Stimulated activated CD8-positive, alpha-beta memory T cell treated with anti-CD3 and anti-CD28 coated beads, Interleukin-2, amount 100 ng/mL, for 1 hour (primary cell): ENCODE measurements at regions not wholly inside any gene's neighbourhood (a gene's known extent, or its start where the extent isn't known, plus 50 kb on each side); places are given as distances from the start of the nearest gene placed in this dataset.

Source experiments
- DNase-seq, 2 donors: peaks; one replicate each; pipeline ENCODE4 v3.0.0-alpha.2; 2020; ENCODE audit warnings: low read depth in 2 of 2

DNA sequence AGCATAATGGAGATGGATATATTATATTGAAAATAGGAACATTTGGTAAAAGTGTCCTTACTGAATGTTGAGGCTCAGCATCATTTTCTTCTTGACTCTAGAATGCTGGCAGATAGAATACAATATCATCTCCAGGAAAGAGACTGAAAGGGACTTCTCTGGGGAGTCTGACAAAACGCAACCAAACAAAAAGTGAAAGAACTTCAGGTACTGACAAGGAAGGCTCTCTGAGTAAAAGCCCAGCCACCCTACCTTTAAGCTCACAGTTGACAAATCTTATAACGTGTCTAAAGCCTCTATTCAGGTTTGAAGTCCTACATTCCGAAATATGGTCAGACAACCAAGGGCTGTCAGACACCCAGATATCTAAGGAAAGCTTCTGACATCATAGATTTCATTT lies 590.8 kb downstream of the SOX6 start:
- no peak for DNase-seq

DNA sequence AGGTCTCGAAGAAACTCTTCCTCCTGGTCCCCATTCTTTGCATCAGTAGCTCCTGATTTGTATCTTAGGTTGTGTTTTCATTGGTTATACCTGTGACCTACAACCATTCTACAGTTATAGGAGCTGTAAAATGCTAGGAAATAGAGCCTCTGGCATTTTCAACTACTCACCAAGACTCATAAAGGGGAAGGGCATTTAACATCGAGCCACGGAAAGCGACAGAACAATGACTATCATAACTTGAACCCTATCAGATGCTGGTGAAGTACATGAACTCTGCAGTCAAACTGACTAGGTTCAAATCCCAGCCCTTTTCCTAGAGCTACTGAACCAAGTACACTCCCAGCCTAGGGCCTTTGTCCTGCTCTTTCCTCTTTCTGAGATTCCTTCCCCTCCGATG lies 588.0 kb downstream of the SOX6 start:
- DNase-seq = no peak

GRCh38 chr11:15769203-15769602 lies 587.1 kb downstream of the SOX6 start:
- no peak for DNase-seq

GRCh38 chr11:15770798-15771414 lies 585.4 kb downstream of the SOX6 start:
- no peak for DNase-seq

DNA sequence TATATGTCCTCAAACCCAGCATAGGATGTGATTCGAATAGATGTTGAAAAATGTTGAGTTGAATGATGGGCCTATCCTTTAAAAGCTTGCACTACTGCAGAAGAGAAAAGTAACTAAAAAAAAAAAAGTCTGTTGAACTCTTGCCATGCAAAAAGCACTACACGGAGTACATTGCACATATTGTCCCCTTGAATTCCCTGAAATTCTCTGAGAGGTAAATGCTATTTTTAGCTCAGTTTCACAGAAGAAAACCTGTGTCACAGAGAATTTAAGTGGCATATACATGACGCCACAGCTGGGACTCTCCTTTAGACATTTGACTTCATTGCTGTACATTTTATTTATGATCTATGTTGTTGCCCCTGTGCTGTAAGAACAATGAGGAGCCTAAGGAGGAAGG lies 583.8 kb downstream of the SOX6 start:
- no peak for DNase-seq

DNA sequence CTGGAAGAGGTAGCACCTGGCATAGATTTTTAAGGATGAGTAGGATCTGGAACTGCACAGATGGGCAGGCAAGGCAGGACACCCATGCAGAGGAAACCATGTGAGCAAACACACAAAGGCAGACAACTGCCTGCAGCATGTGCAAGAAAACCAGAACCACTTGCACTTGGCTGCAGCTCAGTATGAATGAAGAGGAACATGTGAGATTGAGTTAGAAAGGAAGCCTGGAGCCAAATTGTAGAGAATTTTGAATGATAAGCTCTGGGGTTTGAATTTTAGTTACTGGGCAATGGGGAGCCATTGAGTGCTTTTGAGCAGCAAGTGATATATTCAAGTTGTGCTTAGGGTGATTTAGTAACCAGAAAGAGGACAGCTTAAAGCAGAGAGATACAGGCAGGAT lies 583.4 kb downstream of the SOX6 start:
- no peak for DNase-seq

DNA sequence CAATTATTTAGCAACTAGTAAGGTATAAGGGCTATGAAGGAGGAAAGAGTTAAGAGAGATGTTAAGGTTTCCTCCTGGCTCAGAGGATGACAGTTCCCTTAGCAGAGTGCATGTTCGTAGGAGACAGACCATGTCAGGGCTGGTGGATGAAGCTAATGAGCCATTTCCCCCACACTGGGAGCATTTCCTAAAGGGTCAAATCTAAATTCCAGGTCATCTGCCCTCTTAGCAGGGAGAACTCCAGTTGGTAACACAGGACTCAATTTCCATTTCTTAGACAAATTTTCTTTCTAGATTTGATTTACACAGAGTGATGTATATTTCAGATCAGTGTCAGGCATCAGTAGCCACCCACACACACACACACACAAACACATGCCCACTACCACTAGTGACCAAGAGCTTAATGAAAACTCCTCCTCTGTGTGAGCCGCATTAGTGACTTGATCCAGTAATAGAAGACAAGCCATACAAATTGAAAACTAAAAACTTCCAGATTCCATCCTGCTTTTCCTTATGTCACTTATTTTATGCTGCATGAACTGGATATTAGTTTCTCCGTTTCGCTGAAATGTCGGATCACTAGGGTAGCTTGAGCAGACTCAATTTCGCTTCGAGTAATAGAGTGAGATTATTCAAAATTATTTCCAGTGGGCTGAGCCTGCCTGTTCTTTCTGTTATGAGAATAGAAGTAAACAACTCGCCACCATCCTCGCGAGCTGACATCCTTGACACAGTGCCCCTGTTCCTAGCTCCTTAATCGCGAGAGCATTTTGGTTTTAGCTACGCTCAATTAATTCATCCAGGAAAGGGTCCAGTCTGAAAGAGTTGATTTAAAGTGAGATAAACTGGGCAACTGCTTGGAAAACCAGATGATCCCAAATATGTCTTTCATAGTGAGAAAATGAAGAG lies 582.6 kb downstream of the SOX6 start:
- DNase-seq = no peak

- no peak for DNase-seq
Measured at GRCh38 chr11:15774388-15774939, 581.9 kb downstream of the SOX6 start.

GRCh38 chr11:15775015-15775541 lies 581.3 kb downstream of the SOX6 start:
- DNase-seq = no peak

- DNase-seq = no peak
Measured at GRCh38 chr11:15775797-15776196, 580.5 kb downstream of the SOX6 start.

DNA sequence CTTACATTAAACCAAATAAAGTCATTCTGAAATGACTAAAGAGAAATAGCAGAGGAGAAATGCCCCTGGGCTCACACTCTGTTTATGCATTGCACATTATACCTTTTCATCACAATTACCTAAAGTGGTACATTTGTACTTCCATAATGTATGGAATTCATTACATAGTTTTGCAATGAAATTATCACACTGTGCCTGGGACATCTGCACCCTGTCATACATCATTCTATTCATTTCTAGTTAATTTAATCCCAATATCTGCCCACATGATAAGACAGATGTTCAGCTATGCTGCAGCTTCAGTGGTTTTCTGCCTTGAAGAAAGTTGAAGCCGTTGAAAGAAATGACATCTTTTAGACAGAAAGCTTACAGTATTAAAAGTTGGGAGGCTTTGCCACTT lies 580.0 kb downstream of the SOX6 start:
- DNase-seq = no peak

DNA sequence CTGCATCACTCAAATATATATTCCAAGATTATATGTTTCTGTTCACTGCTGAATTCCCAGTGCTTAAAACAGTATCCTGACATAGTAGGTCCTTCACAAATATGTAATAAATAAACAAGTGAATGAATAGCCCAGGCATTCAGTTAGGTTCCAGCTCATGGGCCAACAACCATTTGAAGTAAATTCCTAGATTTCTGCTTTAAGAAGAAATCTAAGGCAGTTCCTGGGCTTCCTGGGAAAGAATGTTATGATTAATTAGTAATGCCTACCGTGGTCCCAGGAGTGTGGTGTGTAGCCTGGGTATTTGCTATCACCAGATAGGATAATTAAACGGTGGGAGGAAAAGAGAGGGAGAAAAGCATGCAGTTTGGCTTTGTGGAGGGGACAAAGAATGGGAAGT lies 576.8 kb downstream of the SOX6 start:
- no peak for DNase-seq

GRCh38 chr11:15780382-15780781 lies 576.0 kb downstream of the SOX6 start:
- no peak for DNase-seq

DNA sequence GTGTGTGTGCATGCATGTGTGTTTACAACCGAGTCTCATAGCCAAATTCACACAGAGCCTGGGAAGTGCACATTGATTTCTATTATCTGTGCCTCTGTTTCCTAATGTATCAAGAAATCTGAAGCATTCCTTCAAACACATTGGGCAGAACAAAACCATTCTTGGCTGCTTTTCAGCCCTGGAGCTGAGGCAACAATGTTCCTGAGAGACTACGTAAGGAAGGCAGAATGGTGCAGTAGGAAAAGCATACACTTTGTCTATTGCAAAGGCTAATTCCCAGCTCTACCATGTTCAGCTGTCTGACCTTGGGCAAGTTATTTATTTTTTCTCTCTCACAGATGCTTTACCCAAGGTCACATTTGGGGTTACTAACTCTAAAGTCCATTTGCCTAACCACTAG lies 575.5 kb downstream of the SOX6 start:
- DNase-seq = no peak

GRCh38 chr11:15783619-15784018 lies 572.7 kb downstream of the SOX6 start:
- DNase-seq = no peak

- no peak for DNase-seq
Measured at GRCh38 chr11:15793043-15793996, 563.0 kb downstream of the SOX6 start.

DNA sequence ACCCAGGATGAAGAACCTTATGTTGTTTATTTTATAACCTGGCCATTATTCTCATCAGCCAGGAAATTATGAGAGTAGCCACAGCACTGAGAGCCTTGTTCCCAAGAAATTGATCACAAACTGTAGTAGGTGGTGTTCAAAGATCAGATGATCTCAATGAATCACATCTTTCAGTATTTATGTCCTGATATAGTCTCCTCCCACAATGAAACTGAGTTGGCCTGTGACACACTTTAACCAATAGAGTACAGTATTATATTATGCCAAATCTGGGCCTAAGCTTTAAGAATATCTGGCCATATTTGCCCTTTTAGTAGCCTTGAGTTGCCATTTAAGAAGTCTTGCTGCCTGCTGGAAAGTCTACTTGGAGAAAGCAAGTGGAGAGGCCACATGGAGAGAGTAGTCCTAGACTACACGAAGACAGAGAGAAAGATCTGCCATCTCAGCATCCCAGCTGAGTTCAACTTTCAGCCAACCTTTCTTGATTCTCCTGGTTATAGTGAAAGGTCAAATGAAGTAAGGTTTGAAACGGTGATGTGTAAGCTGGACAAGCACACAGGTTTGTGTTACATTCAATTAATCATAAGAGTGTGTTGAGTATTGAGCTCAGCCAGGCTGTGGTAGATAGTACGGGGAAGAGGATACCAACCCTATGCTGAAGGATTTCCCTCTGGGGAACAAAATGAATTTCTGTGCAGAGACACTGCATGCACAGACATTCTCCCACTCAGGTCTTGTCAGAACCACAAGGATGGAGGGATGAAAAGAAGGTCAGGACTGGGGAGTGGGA lies 561.8 kb downstream of the SOX6 start:
- DNase-seq = no peak

GRCh38 chr11:15795378-15795777 lies 561.0 kb downstream of the SOX6 start:
- DNase-seq = no peak

DNA sequence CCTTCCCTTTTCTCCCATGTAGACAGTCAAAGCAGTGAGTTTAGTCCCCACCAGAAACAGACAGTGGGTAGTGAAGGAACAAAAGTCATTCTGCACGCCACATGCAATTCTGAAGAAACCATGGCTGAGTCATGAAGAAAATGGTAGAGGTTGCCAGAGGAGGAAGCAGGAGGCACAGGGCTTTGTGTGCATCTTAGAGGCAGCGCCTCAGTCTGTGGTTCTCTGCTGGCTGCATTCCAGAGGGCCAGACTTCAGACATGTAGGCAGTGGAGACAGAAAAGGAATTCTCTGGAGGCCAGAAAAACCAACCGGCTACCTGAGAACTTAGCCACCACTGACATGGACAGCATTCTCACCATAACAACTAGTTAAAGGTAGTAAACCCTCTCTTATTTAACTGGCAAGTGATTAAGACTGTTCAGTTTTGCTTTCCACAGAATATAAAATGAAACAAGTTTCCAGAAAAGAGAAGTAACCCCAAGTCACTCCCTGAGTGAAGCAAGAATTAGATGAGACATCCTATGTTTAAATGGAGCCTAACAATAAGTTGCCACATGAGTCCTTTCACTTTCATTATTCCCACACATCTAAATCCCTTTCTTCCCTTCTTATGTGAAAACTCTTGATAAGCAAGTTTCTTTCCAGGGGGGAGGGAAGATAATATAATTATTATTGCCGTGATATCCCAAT lies 556.1 kb downstream of the SOX6 start:
- no peak for DNase-seq

DNA sequence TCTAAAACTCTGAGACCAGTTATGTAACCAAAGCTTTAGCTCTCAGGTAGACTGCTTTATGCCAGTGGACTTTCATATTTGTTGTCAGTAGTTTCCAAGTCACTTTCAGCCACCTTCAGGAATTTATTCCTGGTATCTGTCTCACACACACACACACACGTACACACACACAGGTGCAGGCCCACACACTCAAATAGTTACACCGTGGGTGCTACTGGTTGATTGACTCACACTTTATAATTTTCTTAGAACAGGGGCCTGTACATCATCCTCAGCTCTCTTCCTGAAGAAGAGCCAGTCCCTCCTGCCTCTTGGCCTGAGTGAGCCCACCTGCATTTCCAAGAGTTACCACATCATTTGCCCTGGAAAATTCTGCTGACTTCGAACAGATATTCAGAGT lies 555.2 kb downstream of the SOX6 start:
- no peak for DNase-seq
